GM04504 (cell line): ENCODE measurements at regions not wholly inside any gene's neighbourhood (a gene's known extent, or its start where the extent isn't known, plus 50 kb on each side); places are given as distances from the start of the nearest gene placed in this dataset.

Experiments used
- DNase-seq: peaks from one replicate; pipeline ENCODE4 v3.0.0-alpha.2; 2012; ENCODE audit warnings: low read depth

DNA sequence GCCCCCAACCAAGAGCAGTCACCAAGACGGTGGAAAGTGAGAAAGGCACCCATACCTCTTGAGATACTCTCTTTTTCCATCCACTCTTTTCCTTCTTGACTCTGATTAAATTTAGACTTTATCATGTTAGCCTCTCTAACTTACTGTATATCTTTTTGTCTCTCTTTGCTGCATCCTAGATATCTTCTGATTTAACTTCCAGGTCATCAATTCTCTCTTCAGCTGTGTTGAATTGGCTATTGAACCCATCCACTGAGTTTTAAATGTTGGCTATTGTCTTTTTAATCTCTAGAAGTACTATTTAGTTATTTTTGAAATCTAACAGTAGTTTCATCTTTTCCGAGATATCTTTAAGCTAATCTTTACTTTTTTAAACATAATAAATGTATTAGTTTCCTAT is 78.3 kb upstream of the MBOAT2 start:
- no peak for DNase-seq

DNA sequence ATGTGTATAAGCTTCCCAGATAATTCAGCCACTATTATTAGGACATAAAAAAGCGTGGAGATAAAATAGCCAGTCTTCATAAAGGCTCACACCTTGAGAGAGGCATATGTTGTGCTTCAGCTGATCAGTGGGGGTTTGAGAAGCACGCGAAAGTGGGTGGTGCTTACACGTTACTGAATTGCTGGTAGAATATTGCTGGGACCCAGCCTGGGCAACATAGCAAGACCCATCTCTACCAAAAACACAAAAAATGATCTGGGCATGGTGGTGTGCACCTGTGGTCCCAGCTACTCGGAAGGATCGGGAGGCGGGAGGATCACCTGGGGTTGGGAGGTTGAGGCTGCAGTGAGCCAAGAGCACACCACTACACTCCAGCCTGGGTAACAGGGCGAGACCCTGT is 74.9 kb upstream of the MBOAT2 start:
- DNase-seq: no peak

- DNase-seq: no peak
Measured at GRCh38 chr2:9077691-9078090, 74.2 kb upstream of the MBOAT2 start.

DNA sequence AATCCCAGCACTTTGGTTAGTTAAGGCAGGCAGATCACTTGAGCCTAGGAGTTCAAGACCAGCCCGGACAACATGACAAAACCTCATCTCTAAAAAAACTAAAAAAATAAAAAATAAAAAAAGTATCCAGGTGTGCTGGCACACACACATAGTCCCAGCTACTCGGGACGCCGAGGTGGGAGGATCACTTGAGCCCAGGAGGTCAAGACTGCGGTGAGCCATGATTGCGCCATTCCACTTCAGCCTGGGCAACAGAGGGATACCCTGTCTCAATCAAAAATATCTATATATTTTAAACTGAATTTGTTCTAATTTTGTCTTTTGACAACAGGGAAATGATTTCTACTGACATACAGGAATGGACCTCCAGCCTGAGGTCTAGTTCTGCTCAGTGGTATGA is 73.3 kb upstream of the MBOAT2 start:
- no peak for DNase-seq

GRCh38 chr2:9076210-9076609 is 72.7 kb upstream of the MBOAT2 start:
- no peak for DNase-seq

GRCh38 chr2:9074930-9075329 is 71.4 kb upstream of the MBOAT2 start:
- no peak for DNase-seq

GRCh38 chr2:9071584-9072124 is 68.2 kb upstream of the MBOAT2 start:
- DNase-seq: no peak

- no peak for DNase-seq
Measured at GRCh38 chr2:9071032-9071431, 67.5 kb upstream of the MBOAT2 start.

- DNase-seq: no peak
Measured at GRCh38 chr2:9069543-9069942, 66.1 kb upstream of the MBOAT2 start.

- no peak for DNase-seq
Measured at GRCh38 chr2:9065901-9066300, 62.4 kb upstream of the MBOAT2 start.

DNA sequence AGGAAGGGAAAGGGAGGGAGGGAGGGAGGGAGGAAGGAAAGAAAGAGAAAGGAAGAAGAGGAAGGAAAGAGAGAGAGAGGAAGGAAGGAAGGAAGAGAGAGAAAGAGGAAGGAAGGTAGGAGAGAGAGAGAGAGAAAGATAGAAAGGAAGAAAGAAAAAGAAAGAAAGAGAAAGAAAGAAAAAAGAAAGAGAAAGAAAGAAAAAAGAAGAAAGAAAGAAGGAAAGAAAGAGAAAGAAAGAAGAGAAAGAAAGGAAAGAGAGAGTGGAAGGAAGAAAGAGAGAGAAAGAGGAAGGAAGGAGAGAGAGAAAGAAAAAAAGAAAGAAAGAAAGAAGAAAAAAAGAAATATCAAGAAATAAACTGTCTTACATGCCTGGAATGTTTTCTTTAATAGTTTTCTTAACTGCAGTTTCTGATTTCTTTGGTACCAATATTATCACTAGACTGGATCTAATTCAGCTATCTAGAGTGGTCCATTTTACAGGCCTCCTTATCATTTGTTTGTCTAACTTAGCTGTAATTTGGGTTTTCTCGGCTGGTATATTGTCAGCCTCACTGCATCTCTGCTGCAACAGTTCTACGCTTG is 59.6 kb upstream of the MBOAT2 start:
- no peak for DNase-seq

- no peak for DNase-seq
Measured at GRCh38 chr2:9060819-9061218, 57.3 kb upstream of the MBOAT2 start.

GRCh38 chr2:9057939-9058761 is 54.7 kb upstream of the MBOAT2 start:
- no peak for DNase-seq

GRCh38 chr2:9055471-9055870 is 52.0 kb upstream of the MBOAT2 start:
- no peak for DNase-seq

DNA sequence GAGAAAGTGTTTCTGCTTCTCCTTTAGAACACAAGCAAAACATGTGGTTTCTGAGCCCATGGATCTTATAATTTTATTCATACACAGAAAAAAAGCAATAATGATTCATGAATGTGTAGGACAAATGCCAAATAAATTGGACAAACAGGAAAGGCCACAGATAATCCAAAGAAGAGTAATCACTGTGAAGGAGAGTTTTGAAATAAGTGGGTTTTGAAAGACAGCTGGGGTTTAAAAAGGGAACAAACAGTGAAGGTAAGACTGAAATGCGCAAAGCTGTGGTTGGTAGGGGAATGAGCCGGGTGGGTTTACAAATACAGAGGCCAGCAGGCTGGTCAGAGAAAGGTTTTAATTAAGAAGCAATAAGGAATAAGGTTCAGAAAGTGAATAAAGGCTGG is 50.0 kb upstream of the MBOAT2 start:
- no peak for DNase-seq
